IPS DF 19.7 (cell line): ENCODE measurements at regions not wholly inside any gene's neighbourhood (a gene's known extent, or its start where the extent isn't known, plus 50 kb on each side); places are given as distances from the start of the nearest gene placed in this dataset.
"Not testable (repeated sequence)": the region's sequence is repeated elsewhere in the genome, so short reads cannot be mapped to it uniquely, and the experiment has no call there.

Source experiments
- DNase-seq: peaks from one replicate; pipeline ENCODE4 v3.0.0-alpha.2; 2013; ENCODE audit warnings: low read depth, low spot score

DNA sequence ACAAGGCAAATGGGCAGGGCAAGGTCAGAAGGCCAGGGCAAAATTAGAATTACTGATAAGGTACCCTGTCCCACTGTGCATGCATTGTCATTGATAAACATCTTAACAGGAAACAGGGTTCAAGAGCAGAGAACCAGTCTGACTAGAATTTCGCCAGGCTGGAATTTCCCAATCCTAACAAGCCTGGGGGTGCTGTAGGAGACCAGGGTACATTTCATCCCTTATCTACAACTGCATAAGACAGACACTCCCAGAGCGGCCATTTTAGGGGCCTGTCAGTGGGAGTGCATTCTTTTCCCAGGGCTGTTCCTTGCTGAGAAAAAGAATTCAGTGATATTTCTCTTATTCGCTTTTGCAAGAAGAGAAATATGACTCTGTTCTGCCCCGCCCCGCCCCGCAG, 218.7 kb upstream of the RASA1 start:
- DNase-seq, result not testable (repeated sequence)

- DNase-seq, result no peak
Measured at GRCh38 chr5:87051502-87052113, 216.1 kb upstream of the RASA1 start.

DNA sequence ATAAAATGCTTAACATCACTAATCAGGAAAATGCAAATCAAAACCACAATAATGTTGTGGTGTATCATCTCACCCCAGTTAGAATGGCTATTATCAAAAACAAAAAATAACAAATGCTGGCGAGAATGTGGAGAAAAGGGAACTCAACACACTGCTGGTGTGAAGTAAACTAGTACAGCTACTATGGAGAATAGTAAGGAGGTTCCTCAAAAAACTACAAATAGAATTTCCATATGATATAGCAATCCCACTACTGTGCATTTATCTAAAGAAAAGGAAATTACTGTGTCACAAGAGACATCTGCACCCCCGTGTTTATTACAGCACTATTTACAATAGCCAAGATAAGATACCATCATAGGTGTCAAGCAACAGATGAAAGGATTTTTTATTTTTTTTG, 214.5 kb upstream of the RASA1 start:
- DNase-seq, result no peak

DNA sequence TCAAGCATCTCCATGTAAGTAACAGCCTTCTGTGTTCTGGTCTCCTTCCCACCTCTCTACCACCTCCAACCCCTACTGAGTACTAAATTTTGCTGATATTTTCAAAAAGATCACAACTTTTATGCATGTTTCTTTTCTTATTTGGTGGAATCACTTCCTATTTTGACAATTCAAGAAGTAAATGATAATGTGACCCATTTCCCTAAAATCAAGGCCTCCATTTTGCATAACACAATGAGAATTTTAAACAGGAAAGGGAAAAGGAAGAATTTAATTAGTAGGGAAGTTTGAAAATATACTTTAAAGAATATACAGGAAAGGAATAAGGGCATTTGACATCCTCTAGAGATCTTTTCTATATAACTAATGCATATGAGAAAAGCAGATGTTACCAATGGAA, 212.9 kb upstream of the RASA1 start:
- no peak for DNase-seq

DNA sequence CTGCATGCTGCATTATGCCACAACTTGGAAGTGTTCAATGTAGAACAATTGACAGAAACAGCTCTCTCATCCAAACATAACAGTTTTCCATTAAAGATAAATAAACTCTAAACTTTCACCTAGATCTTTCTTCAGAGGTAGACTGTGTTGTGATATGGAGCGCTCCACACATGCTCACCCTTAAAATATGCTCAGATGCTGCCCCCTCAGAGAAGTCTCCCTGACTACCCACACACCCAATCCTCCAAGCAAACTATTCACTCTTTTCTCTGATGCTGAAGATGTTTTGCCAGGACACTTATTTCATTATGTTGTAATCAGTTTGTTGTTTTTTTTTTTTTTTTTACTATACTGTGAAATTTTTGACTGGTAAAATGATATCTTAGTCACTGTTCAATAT, 206.6 kb upstream of the RASA1 start:
- no peak for DNase-seq

DNA sequence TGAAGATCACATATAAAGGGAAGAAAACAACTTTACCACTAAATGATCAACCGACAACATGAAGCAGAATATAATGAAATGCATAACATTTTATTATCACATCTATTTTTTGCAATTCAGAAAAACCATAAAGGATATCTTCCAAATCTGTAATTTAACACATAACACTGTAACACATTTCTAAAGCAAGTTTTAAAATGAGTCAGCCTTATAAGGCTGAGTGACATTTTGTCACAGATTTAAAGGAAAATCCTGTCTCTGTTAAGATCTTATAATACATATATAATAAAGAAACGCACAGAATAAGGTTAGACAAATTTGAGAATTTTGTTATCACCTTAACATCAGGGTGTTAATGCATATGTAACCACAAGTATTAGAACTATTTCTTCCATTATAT, 198.4 kb upstream of the RASA1 start:
- no peak for DNase-seq

DNA sequence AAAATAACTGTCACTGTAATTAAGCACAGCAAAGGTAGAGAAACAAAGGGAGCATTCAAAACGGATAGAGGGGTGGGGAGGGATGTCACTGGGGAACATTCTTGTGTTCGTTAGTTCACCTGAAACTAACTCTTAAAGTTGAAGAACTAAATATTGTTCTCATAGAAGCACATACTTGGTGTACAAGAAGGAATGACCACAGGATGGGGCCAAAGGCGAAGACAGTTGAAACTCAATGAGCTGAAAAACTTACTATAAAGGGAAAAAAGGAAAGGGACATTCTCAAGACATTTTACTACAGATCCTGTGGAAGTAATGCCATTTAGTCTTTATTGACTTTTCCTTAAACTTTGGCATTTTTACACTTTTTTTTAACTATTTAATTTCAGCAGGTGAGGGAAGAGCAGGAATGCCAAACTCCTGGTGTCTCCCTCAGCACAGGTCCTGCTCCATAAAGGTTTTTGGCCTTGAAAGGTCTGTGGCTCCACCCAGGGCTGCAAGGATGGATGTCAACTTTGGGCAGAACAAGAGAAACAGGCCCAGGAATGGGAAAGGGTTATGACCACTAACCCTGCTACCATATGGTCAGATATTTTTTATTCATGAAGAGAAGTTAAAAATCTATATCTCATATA, 197.6 kb upstream of the RASA1 start:
- no peak for DNase-seq

DNA sequence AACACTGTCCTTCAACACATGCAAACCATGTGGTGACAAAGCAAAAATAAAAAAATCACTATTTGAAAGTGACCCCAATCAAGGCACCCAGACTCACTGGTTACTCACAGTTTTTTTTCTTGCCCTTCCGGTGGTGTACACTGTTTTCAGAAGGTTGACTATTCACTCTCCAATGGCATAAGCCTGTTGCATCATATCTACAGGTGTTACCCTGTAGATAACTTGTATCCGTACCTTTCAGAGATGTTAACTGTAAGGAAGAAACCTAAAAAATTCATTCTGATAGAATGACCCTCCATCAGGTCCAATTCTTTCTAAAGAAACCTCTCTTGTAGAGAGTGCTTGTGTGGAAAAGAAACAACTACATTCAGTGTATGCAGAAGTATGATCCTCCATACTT, 193.6 kb upstream of the RASA1 start:
- DNase-seq, result no peak

DNA sequence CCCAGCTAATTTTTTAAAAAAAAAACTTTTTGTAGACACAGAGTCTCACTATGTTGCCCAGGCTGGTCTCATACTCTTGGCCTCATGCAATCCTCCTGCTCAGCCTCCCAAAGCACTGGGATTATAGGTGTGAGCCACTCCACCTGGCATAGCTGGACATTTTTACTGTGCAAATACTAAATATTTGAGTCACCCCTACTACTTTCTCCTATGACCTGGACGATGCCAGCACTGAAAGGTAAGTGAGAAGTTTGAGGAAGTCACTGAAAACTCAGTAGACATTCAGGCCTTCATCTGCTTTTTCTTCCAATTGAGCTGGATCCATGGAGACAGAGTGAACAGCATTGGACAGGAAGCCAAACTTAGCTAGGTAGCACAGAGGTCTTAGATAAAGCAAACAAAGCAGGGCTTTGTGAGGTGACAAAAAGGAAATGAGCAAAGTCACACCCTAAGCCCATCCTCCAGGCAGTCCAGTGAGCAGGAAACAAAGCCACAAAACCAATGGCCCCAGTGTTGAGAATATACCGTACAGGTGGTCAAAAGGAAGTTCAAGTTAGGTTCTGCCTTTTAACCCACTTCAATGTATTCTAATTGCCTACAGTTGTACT, 192.6 kb upstream of the RASA1 start:
- DNase-seq, result no peak

- no peak for DNase-seq
Measured at GRCh38 chr5:87076411-87076810, 191.3 kb upstream of the RASA1 start.

GRCh38 chr5:87076931-87077330, 190.8 kb upstream of the RASA1 start:
- DNase-seq, result no peak

- no peak for DNase-seq
Measured at GRCh38 chr5:87079219-87079618, 188.5 kb upstream of the RASA1 start.

- DNase-seq, result no peak
Measured at GRCh38 chr5:87081016-87081415, 186.7 kb upstream of the RASA1 start.

DNA sequence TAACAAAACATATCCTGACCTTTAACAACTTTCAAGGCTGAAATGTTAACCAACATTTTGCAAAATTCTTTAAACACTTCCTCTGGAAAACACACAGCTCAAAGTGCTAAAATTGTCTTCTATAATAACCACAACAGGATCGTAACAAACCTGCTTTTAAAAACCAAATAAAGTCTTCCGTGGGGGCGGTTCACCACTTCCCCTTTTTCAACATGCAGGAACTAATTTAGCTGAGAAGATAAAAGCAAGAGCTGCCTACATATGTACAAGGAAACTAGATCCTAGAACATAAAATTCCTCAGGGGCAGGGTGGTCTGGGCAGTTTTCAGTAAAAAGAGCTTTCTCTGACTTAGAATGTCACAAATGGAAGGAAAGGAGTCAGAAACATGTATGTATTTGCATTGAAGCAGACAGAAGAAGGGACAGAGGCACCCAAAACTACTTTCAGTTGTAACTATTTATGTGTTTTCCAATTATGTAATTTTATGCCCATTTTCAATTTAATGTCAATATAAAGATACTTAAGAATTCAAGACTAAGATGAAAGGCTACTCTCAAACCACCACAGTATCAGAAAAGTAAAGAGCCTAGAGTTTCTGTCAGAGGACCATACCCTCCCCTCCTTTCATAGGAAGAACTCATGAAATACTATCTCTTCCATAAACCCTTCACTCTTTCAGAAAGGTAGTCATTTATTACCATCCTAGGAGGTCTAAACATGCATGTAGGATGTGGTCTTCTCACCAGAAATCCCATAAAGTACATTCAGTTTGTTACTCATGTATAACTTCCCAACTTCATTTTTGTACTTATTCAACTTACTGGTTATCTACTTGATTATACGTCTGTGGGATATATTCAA, 185.9 kb upstream of the RASA1 start:
- DNase-seq, result no peak

GRCh38 chr5:87094347-87094746, 173.3 kb upstream of the RASA1 start:
- no peak for DNase-seq

DNA sequence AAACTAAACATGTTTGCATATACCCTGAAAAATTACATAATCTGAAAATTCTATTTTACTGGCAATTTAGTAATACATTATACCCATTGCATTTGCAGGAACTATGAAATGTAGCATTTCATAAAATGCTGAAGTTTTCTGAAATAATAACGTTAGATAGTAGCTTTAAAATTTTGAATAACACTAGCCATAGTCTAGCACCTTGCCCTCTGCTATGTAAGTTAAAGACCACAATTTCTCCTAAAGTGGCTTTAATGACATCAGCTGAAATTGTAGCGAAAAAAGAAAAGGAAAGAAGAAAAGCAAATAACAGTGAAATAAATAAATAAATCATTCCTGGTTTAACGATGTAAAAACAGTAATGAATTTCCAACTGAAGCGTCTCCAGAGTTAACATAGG, 172.8 kb upstream of the RASA1 start:
- DNase-seq, result no peak

GRCh38 chr5:87095787-87096186, 171.9 kb upstream of the RASA1 start:
- DNase-seq, result no peak

GRCh38 chr5:87097664-87098063, 170.0 kb upstream of the RASA1 start:
- no peak for DNase-seq

DNA sequence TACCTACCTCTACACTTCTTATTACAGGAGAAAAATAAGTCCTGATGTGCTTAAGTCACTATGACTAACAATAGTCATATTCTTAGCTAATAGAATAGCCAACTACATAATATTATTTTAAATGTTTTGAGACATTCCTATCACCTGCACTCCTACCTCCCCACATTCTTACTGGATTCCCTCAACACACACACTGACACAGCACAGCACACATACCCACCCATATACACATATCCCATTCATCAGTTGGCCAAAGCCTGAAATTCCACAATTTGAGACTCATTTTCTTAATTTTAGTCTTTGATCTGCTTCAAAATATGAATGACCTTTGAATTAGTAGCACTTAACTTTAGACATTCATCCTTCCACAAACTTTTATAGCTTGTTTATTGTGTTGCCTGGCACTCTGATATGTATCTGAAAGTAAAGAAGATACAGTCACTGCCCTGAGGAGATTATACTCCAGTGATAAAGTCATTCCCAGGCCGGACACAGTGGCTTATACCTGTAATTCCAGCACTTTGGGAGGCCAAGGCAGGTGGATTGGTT, 168.3 kb upstream of the RASA1 start:
- no peak for DNase-seq

DNA sequence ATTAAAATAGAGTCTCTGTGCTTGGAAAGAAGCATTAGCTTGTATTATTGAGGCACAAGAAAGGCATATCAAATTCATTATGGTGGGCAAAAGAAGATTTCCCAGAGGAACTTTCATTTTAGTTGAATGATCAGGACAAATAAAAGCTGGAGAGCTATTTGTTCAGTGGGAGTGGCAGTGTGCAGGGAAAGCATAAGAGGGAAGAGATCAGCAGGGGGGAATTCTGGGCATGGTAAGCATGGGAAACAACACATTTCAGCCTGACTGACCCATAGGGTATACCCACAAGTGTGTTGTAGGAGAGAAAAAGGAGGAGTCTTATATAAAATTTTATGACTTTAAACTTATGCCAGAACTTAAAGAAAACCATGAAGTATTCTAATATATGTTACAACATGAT, 167.7 kb upstream of the RASA1 start:
- DNase-seq, result no peak

- DNase-seq, result no peak
Measured at GRCh38 chr5:87101321-87101720, 166.4 kb upstream of the RASA1 start.

DNA sequence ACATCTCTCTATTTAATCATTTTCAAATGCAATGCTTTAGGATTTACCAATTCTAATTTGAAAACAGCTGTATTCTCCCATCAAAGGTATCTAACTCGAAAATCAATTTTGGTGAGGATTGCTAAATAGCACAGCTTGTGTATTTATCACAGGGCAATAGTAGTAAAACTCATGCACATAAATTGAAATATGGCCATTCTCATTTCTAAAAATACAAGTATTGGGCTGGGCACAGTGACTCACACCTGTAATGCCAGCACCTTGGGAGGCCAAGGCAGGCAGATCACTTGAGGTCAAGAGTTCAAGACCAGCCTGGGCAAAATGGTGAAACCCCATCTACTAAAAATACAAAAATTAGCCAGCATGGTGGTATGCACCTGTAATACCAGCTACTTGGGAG, 164.8 kb upstream of the RASA1 start:
- DNase-seq, result no peak
